ENCODE measurements at regions not wholly inside any gene's neighbourhood (a gene's known extent, or its start where the extent isn't known, plus 50 kb on each side); places are given as distances from the start of the nearest gene placed in this dataset.

DNA sequence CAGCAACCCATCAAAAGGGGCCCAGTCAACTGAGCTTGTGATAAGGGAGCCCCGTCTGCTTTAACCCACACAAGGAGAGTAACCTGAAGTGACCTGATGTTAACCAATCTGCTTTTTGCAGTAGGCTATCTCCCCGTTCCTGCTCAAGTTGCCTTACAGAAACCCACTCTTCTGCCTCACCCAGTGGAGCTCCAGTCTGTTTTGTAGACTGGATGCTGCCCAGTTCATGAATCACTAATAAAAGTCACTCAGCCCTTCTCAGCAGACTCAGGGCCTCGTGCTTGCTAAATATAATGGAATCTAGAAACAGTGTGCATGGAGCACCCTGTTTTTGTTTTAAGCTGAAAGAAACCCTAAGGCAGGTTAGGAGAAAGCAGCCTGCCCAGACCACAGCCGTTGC lies 312.3 kb downstream of the FBXW7 start:
- TF ChIP-seq REST (IDR thresholded peaks at IDR 0.05; ENCODE audit: insufficient read depth in 1 of 2, low read depth in 2 of 2, low read length in 2 of 2), result no peak
- no peak for TF ChIP-seq TAF1 (IDR thresholded peaks at IDR 0.05; ENCODE audit: borderline replicate concordance, insufficient read depth, low read length)
- no peak for TF ChIP-seq POLR2AphosphoS5 (IDR thresholded peaks at IDR 0.05; ENCODE audit: low read depth, low read length)
- no peak for TF ChIP-seq SIN3A (IDR thresholded peaks at IDR 0.05; ENCODE audit: borderline replicate concordance, insufficient read depth, low read length)
- TF ChIP-seq FOXP2 (optimal IDR thresholded peaks at IDR 0.05; ENCODE audit: borderline replicate concordance, extremely low read depth, extremely low read length, insufficient read depth), result no peak

Data from PFSK-1 (cell line).